HG02870 (cell line): ENCODE measurements at regions not wholly inside any gene's neighbourhood (a gene's known extent, or its start where the extent isn't known, plus 50 kb on each side); places are given as distances from the start of the nearest gene placed in this dataset.
"Not testable (repeated sequence)": the region's sequence is repeated elsewhere in the genome, so short reads cannot be mapped to it uniquely, and the experiment has no call there.

Experiments used
- ATAC-seq: cut with Tn5 transposase; IDR thresholded peaks from one replicate; pipeline ENCODE4 v1.9.1; 2021; ENCODE audit warnings: mild to moderate bottlenecking, moderate library complexity; ENCODE audit not compliant: unreplicated experiment

- ATAC-seq: no peak
These were observed 378.5 kb upstream of the SEMA3C start for GRCh38 chr7:81297317-81297716.

GRCh38 chr7:81296726-81297125, 377.9 kb upstream of the SEMA3C start:
- ATAC-seq: no peak

GRCh38 chr7:81294897-81295515, 376.2 kb upstream of the SEMA3C start:
- ATAC-seq: no peak

GRCh38 chr7:81293806-81294205, 375.0 kb upstream of the SEMA3C start:
- no peak for ATAC-seq

- not testable (repeated sequence) for ATAC-seq
These were observed 367.9 kb upstream of the SEMA3C start for GRCh38 chr7:81286754-81287153.

- no peak for ATAC-seq
These were observed 366.5 kb upstream of the SEMA3C start for GRCh38 chr7:81285142-81285871.

- no peak for ATAC-seq
These were observed 365.7 kb upstream of the SEMA3C start for GRCh38 chr7:81284576-81284975.

- no peak for ATAC-seq
These were observed 361.7 kb upstream of the SEMA3C start for GRCh38 chr7:81280531-81280930.

GRCh38 chr7:81277691-81278090, 358.8 kb upstream of the SEMA3C start:
- ATAC-seq: no peak

- ATAC-seq: no peak
These were observed 354.9 kb upstream of the SEMA3C start for GRCh38 chr7:81273601-81274397.

- no peak for ATAC-seq
These were observed 353.3 kb upstream of the SEMA3C start for GRCh38 chr7:81272176-81272575.

- ATAC-seq: no peak
These were observed 349.7 kb upstream of the SEMA3C start for GRCh38 chr7:81268551-81268950.

GRCh38 chr7:81267508-81267907, 348.7 kb upstream of the SEMA3C start:
- ATAC-seq: no peak

- ATAC-seq: no peak
These were observed 345.3 kb upstream of the SEMA3C start for GRCh38 chr7:81264116-81264515.

GRCh38 chr7:81260152-81260551, 341.3 kb upstream of the SEMA3C start:
- ATAC-seq: no peak

GRCh38 chr7:81256991-81257390, 338.1 kb upstream of the SEMA3C start:
- no peak for ATAC-seq

- ATAC-seq: no peak
These were observed 329.6 kb upstream of the SEMA3C start for GRCh38 chr7:81248420-81248819.

- ATAC-seq: not testable (repeated sequence)
These were observed 328.5 kb upstream of the SEMA3C start for GRCh38 chr7:81247364-81247763.

GRCh38 chr7:81245353-81245752, 326.5 kb upstream of the SEMA3C start:
- ATAC-seq: no peak

- ATAC-seq: no peak
These were observed 325.4 kb upstream of the SEMA3C start for GRCh38 chr7:81244224-81244623.

- no peak for ATAC-seq
These were observed 317.7 kb upstream of the SEMA3C start for GRCh38 chr7:81236560-81236959.

GRCh38 chr7:81235997-81236396, 317.1 kb upstream of the SEMA3C start:
- no peak for ATAC-seq
